A549 (cell line): ENCODE measurements at regions not wholly inside any gene's neighbourhood (a gene's known extent, or its start where the extent isn't known, plus 50 kb on each side); places are given as distances from the start of the nearest gene placed in this dataset.
"Not testable (repeated sequence)": the region's sequence is repeated elsewhere in the genome, so short reads cannot be mapped to it uniquely, and the experiment has no call there.

Experiments used
- CBX2 ChIP-seq: fragments of 200-600 bp; sonication (generic); IDR thresholded peaks from 2 replicates; pipeline ENCODE4 v1.6.1; 2016; ENCODE audit warnings: low read depth, mild to moderate bottlenecking, borderline replicate concordance
- CHD2 ChIP-seq: fragments of 150-350 bp; IDR thresholded peaks from 2 replicates; pipeline ENCODE4 v1.6.1; 2014; ENCODE audit warnings: low read length; ENCODE audit not compliant: partially characterized antibody
- EP300 ChIP-seq, 2 experiments: fragments of >200 bp; sonication (Bioruptor Twin); formaldehyde crosslinking; IDR thresholded peaks; 2 replicates in 1 of 2; 3 replicates in 1 of 2; pipeline ENCODE4 v1.6.1; 2016 to 2017
- ESRRA ChIP-seq: fragments of 150-350 bp; IDR thresholded peaks from 2 replicates; pipeline ENCODE4 v1.6.1; 2014; ENCODE audit warnings: mild to moderate bottlenecking, low read length, borderline replicate concordance
- MAZ ChIP-seq: fragments of 150-350 bp; IDR thresholded peaks from 2 replicates; pipeline ENCODE4 v1.6.1; 2014; ENCODE audit warnings: antibody characterized with exemption, low read depth, low read length, borderline replicate concordance
- MYC ChIP-seq: IDR thresholded peaks from 2 replicates; pipeline ENCODE4 v1.6.1; 2012; ENCODE audit warnings: mild to moderate bottlenecking, inconsistent platforms, low read length, improper control_type of control experiment, borderline replicate concordance
- POLR2A ChIP-seq: IDR thresholded peaks from 2 replicates; pipeline ENCODE4 v1.6.1; 2012; ENCODE audit warnings: mild to moderate bottlenecking, low read length
- POLR2AphosphoS2 ChIP-seq: conservative IDR thresholded peaks from 2 replicates; pipeline ENCODE4 v1.6.1; 2012; ENCODE audit warnings: low read length, improper control_type of control experiment, inconsistent platforms
- TFCP2L1 ChIP-seq: fragments of 250-450 bp; sonication (Bioruptor Pico); IDR thresholded peaks from 2 replicates; pipeline ENCODE4 v1.5.0; 2021; ENCODE audit warnings: mild to moderate bottlenecking
- ZSCAN20 ChIP-seq: fragments of 250-450 bp; sonication (Bioruptor Pico); IDR thresholded peaks from 2 replicates; pipeline ENCODE4 v1.8.0; 2022; ENCODE audit warnings: mild to moderate bottlenecking, moderate library complexity
- TF ChIP-seq, protein P1 (sequence below): fragments of >200 bp; sonication (Bioruptor Twin); formaldehyde crosslinking; IDR thresholded peaks from 3 replicates; pipeline ENCODE4 v1.5.1; 2016
- TF ChIP-seq, protein P2 (sequence below): fragments of 200-600 bp; sonication (generic); IDR thresholded peaks from 2 replicates; pipeline ENCODE4 v1.6.1; 2016; ENCODE audit warnings: antibody characterized with exemption, mild to moderate bottlenecking, moderate library complexity
- TF ChIP-seq, protein P3 (sequence below): fragments of 250-450 bp; sonication (Bioruptor Pico); IDR thresholded peaks from 2 replicates; pipeline ENCODE4 v1.5.0; 2021; ENCODE audit warnings: mild to moderate bottlenecking, moderate library complexity, borderline replicate concordance
- TF ChIP-seq, protein P4 (sequence below): IDR thresholded peaks from 2 replicates; pipeline ENCODE4 v1.6.1; 2012

DNA sequence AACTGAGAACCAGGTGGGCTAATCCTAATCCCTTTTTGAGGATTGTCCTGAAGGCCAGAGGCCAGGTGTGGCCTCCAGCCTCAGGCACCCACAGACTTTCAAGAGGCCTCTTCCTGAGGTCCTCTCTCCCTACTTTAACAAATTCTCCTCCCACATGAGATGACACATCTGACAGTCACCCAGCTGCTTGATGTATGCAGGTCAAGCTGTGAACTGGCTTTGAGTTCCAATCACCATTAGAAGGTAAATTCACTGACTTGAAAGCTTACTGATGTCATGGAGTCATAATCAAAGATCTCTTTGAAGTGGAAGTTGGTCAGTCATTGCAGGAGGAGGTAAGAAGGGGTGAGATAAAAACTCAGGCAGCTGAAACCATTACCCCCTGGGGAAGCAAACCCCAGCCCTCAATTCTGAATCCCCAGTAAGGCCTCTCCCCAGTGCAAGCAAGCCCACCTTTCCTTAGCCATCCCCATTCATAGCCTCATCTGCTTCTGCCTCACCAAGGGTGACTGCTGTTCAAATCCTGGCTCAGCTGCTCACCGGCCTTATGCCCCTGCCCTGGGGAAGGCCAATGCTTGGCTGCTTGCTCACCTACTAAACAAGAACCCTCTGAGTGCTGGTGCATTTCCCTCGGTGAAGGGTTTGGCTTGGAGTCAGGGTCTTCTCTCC is 196.3 kb downstream of the BCL2L11 start:
- TF ChIP-seq, protein P1, sequence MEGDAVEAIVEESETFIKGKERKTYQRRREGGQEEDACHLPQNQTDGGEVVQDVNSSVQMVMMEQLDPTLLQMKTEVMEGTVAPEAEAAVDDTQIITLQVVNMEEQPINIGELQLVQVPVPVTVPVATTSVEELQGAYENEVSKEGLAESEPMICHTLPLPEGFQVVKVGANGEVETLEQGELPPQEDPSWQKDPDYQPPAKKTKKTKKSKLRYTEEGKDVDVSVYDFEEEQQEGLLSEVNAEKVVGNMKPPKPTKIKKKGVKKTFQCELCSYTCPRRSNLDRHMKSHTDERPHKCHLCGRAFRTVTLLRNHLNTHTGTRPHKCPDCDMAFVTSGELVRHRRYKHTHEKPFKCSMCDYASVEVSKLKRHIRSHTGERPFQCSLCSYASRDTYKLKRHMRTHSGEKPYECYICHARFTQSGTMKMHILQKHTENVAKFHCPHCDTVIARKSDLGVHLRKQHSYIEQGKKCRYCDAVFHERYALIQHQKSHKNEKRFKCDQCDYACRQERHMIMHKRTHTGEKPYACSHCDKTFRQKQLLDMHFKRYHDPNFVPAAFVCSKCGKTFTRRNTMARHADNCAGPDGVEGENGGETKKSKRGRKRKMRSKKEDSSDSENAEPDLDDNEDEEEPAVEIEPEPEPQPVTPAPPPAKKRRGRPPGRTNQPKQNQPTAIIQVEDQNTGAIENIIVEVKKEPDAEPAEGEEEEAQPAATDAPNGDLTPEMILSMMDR: not testable (repeated sequence)
- TF ChIP-seq, protein P2, sequence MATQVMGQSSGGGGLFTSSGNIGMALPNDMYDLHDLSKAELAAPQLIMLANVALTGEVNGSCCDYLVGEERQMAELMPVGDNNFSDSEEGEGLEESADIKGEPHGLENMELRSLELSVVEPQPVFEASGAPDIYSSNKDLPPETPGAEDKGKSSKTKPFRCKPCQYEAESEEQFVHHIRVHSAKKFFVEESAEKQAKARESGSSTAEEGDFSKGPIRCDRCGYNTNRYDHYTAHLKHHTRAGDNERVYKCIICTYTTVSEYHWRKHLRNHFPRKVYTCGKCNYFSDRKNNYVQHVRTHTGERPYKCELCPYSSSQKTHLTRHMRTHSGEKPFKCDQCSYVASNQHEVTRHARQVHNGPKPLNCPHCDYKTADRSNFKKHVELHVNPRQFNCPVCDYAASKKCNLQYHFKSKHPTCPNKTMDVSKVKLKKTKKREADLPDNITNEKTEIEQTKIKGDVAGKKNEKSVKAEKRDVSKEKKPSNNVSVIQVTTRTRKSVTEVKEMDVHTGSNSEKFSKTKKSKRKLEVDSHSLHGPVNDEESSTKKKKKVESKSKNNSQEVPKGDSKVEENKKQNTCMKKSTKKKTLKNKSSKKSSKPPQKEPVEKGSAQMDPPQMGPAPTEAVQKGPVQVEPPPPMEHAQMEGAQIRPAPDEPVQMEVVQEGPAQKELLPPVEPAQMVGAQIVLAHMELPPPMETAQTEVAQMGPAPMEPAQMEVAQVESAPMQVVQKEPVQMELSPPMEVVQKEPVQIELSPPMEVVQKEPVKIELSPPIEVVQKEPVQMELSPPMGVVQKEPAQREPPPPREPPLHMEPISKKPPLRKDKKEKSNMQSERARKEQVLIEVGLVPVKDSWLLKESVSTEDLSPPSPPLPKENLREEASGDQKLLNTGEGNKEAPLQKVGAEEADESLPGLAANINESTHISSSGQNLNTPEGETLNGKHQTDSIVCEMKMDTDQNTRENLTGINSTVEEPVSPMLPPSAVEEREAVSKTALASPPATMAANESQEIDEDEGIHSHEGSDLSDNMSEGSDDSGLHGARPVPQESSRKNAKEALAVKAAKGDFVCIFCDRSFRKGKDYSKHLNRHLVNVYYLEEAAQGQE: not testable (repeated sequence)
- TF ChIP-seq POLR2A; CHD2; ESRRA; TFCP2L1 (CRISPR knock-in tag); CBX2; POLR2AphosphoS2; EP300 (IDR thresholded peaks at IDR 0.05); MYC; MAZ; ZSCAN20 (CRISPR knock-in tag): not testable (repeated sequence)
- TF ChIP-seq, protein P3, sequence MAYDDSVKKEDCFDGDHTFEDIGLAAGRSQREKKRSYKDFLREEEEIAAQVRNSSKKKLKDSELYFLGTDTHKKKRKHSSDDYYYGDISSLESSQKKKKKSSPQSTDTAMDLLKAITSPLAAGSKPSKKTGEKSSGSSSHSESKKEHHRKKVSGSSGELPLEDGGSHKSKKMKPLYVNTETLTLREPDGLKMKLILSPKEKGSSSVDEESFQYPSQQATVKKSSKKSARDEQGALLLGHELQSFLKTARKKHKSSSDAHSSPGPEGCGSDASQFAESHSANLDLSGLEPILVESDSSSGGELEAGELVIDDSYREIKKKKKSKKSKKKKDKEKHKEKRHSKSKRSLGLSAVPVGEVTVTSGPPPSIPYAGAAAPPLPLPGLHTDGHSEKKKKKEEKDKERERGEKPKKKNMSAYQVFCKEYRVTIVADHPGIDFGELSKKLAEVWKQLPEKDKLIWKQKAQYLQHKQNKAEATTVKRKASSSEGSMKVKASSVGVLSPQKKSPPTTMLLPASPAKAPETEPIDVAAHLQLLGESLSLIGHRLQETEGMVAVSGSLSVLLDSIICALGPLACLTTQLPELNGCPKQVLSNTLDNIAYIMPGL (CRISPR knock-in tag): not testable (repeated sequence)
- TF ChIP-seq, protein P4, sequence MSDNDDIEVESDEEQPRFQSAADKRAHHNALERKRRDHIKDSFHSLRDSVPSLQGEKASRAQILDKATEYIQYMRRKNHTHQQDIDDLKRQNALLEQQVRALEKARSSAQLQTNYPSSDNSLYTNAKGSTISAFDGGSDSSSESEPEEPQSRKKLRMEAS: not testable (repeated sequence)
